CD4-positive, alpha-beta T cell (primary cell): ENCODE measurements at regions not wholly inside any gene's neighbourhood (a gene's known extent, or its start where the extent isn't known, plus 50 kb on each side); places are given as distances from the start of the nearest gene placed in this dataset.

Experiments used
- ATAC-seq: fragments of 200-7000 bp; cut with Tn5 transposase; one replicate; pipeline ENCODE4 v1.10.0; 2022; ENCODE audit warnings: mild to moderate bottlenecking; ENCODE audit not compliant: poor library complexity
- CTCF ChIA-PET: fragments of 350-600 bp; sonication (Branson Sonifier 250); formaldehyde crosslinking; loops from one replicate; lab custom pipeline; 2021; ENCODE audit warnings: antibody characterized with exemption, inconsistent platforms; lab: Charles Lee
- POLR2A ChIA-PET: fragments of 350-600 bp; sonication (Branson Sonifier 250); formaldehyde crosslinking; loops from one replicate; lab custom pipeline; 2021; ENCODE audit warnings: antibody characterized with exemption, inconsistent platforms; lab: Charles Lee
- DNase-seq, 14 experiments: peaks; one replicate each; pipeline ENCODE4 v3.0.0-alpha.2; 2013 to 2020; ENCODE audit warnings: mixed read lengths in 2 of 14
- H3K27ac ChIP-seq, 2 donors: one replicate each; pipeline versions ENCODE4 v1.5.1 to v1.7.0; 2013; ENCODE audit warnings: low read length in 2 of 2, low read depth in 1 of 2, mild to moderate bottlenecking in 1 of 2
- H3K27me3 ChIP-seq, 2 experiments: 1 replicate in 1 of 2; 2 replicates in 1 of 2; pipeline versions ENCODE4 v1.6.1 to v1.7.0; 2013; ENCODE audit warnings: low read length in 2 of 2, control low read depth in 1 of 2, mild to moderate bottlenecking in 1 of 2, moderate library complexity in 1 of 2; ENCODE audit not compliant: insufficient read depth in 2 of 2, control insufficient read depth in 1 of 2
- H3K36me3 ChIP-seq: one replicate; pipeline ENCODE4 v1.6.1; 2013; ENCODE audit warnings: low read length, control low read depth; ENCODE audit not compliant: insufficient read depth
- H3K4me1 ChIP-seq: one replicate; pipeline ENCODE4 v1.6.1; 2013; ENCODE audit warnings: low read length, control low read depth; ENCODE audit not compliant: insufficient read depth
- H3K4me3 ChIP-seq: one replicate; pipeline ENCODE4 v1.5.1; 2013; ENCODE audit warnings: mild to moderate bottlenecking, low read length, moderate library complexity
- H3K9me3 ChIP-seq, 2 experiments: 1 replicate in 1 of 2; 2 replicates in 1 of 2; pipeline versions ENCODE4 v1.6.1 to v1.7.0; 2013; ENCODE audit warnings: low read length in 2 of 2, mild to moderate bottlenecking in 2 of 2, control low read depth in 1 of 2, moderate library complexity in 1 of 2; ENCODE audit not compliant: control insufficient read depth in 1 of 2, insufficient read depth in 1 of 2
- H3K27ac Mint-ChIP-seq: one replicate; pipeline ENCODE4 v1.8.0; 2020; ENCODE audit warnings: mixed read lengths
- H3K27me3 Mint-ChIP-seq: one replicate; pipeline ENCODE4 v1.8.0; 2021; ENCODE audit warnings: mixed read lengths
- H3K36me3 Mint-ChIP-seq: one replicate; pipeline ENCODE4 v1.8.0; 2021; ENCODE audit warnings: low read depth, mixed read lengths
- H3K4me1 Mint-ChIP-seq: one replicate; pipeline ENCODE4 v1.8.0; 2021; ENCODE audit warnings: low read depth, mixed read lengths
- H3K4me3 Mint-ChIP-seq: one replicate; pipeline ENCODE4 v1.8.0; 2020; ENCODE audit warnings: mild to moderate bottlenecking, mixed read lengths
- H3K9me3 Mint-ChIP-seq: one replicate; pipeline ENCODE4 v1.8.0; 2020; ENCODE audit warnings: mixed read lengths
- intact Hi-C, 2 experiments: fragments of 100-400 bp; cut with DNase I in 1 of 2; cut with micrococcal nuclease in 1 of 2; formaldehyde crosslinking; loops; one replicate each; pipeline versions ENCODE4 v1.15.1 to v1.9.0; 2023 to 2025; cut with DNase I, micrococcal nuclease
- TF ChIP-seq, protein P1 (sequence below): fragments of 200-600 bp; IDR thresholded peaks from one replicate; pipeline ENCODE4 v1.8.0; 2022; ENCODE audit warnings: antibody characterized with exemption, mild to moderate bottlenecking

DNA sequence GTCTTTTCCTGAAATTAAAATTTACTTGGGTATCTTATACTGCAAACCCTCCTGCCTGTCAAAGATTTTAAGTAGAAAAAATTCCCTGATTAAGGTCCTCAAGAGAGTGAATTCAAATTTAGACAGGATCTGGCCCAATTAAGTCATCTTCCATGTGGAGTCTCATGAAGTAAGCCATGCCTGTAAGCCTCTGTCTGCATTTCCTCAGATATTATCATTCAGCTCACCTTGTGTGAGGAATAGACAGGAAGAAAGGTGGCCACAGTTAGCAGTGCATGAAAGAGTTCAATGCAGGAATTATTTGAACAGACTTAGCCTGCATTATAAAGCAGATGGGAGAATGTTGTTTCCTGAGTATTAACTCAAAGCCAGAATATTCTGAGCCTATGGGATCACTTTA is 174.7 kb downstream of the HS3ST3A1 start:
- POLR2A ChIA-PET: no interaction called here
- Histone ChIP-seq H3K27me3 (no peaks in the 10 kb centered on the region), H3K9me3 (no peaks in the 10 kb centered on the region), H3K27ac (no peak overlapping the region), H3K36me3 (no peaks in the 10 kb centered on the region), H3K4me1 (no peaks in the 10 kb centered on the region), H3K4me3 (no peak overlapping the region)
- H3K27ac Mint-ChIP-seq: no peak overlapping the region
- CTCF ChIA-PET: no interaction called here
- TF ChIP-seq, protein P1, sequence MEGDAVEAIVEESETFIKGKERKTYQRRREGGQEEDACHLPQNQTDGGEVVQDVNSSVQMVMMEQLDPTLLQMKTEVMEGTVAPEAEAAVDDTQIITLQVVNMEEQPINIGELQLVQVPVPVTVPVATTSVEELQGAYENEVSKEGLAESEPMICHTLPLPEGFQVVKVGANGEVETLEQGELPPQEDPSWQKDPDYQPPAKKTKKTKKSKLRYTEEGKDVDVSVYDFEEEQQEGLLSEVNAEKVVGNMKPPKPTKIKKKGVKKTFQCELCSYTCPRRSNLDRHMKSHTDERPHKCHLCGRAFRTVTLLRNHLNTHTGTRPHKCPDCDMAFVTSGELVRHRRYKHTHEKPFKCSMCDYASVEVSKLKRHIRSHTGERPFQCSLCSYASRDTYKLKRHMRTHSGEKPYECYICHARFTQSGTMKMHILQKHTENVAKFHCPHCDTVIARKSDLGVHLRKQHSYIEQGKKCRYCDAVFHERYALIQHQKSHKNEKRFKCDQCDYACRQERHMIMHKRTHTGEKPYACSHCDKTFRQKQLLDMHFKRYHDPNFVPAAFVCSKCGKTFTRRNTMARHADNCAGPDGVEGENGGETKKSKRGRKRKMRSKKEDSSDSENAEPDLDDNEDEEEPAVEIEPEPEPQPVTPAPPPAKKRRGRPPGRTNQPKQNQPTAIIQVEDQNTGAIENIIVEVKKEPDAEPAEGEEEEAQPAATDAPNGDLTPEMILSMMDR: no peak
- no peaks in the 10 kb centered on the region for H3K4me1 Mint-ChIP-seq
- DNase-seq: no peak
- no peak overlapping the region for H3K4me3 Mint-ChIP-seq
- H3K36me3 Mint-ChIP-seq: no peaks in the 10 kb centered on the region
- intact Hi-C loops: no loop called here
- no peaks in the 10 kb centered on the region for H3K27me3 Mint-ChIP-seq
- H3K9me3 Mint-ChIP-seq: no peaks in the 10 kb centered on the region
- no peak for ATAC-seq

DNA sequence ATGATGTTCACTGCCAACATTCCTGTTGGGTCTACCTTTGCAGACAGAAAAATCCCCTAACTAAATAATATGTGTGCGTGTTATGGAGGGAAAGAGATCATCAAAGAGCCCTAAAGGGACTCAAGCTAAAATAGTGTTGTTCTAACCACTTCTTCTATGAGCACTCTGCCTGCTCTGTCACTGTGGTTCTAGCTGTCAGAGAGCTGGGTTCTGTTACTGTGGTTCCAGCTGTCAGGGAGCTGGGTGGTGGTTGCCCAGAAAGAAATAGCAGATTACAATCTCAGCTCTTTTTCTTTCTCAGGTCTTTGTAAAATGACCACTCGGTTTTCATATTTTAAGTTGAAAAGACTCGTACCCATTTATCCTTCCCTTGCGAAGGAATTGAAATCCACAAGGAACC is 176.3 kb downstream of the HS3ST3A1 start:
- no peaks in the 10 kb centered on the region for H3K9me3 ChIP-seq
- ATAC-seq: no peak
- H3K4me3 ChIP-seq: no peak overlapping the region
- H3K9me3 Mint-ChIP-seq: no peaks in the 10 kb centered on the region
- H3K4me1 ChIP-seq: no peaks in the 10 kb centered on the region
- TF ChIP-seq, protein P1: no peak
- H3K36me3 ChIP-seq: no peaks in the 10 kb centered on the region
- CTCF ChIA-PET: no interaction called here
- DNase-seq: no peak
- POLR2A ChIA-PET: interaction anchor here (0.7 kb wide), 1 partner anchor 178 kb away, joined by 4 read pairs; no protein-coding TSS in a partner anchor
- H3K4me3 Mint-ChIP-seq: no peak overlapping the region
- H3K27ac Mint-ChIP-seq: no peak overlapping the region
- no peaks in the 10 kb centered on the region for H3K27me3 ChIP-seq
- H3K27me3 Mint-ChIP-seq: no peaks in the 10 kb centered on the region
- H3K27ac ChIP-seq: no peak overlapping the region
- no peaks in the 10 kb centered on the region for H3K4me1 Mint-ChIP-seq
- no peaks in the 10 kb centered on the region for H3K36me3 Mint-ChIP-seq
- intact Hi-C loops: no loop called here

DNA sequence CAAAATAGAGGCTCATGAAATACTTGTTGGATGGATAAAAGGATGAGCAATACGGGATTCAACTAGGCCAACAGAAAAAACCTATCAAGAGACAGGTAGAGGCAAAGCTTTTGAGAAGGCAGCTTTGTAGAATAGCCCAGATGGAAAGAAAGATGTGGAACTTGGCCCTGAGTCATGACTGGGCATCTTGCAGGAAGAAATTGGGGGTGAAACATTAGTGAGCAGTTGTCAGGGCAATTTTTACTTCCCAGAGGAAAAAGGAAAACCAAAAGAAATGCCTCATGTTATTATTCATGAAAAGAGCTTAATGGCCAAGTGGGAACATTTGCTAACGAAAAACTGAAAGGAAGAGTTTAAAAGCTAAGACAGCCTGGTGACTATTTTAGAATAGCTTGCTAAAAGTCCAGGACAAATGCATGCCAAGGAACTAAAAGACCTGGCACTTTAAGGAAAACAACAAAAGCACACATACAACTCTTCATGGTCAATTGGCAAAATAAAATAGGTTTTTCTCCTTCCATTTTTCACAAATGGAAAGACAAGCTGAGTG is 180.1 kb downstream of the HS3ST3A1 start:
- Mint-ChIP-seq H3K4me3 (no peak overlapping the region), H3K36me3 (no peaks in the 10 kb centered on the region), H3K9me3 (no peaks in the 10 kb centered on the region), H3K27ac (no peak overlapping the region), H3K27me3 (no peaks in the 10 kb centered on the region), H3K4me1 (no peaks in the 10 kb centered on the region)
- Histone ChIP-seq H3K4me3 (no peak overlapping the region), H3K9me3 (peaks cover 0 to 3% of the 10 kb centered on the region in 2 experiments), H3K4me1 (no peaks in the 10 kb centered on the region), H3K36me3 (no peaks in the 10 kb centered on the region), H3K27ac (no peak overlapping the region), H3K27me3 (no peaks in the 10 kb centered on the region)
- POLR2A ChIA-PET: no interaction called here
- DNase-seq: no peak
- intact Hi-C loops: no loop called here
- TF ChIP-seq, protein P1: no peak
- no peak for ATAC-seq
- CTCF ChIA-PET: no interaction called here
